H9 (cell line): ENCODE measurements at regions not wholly inside any gene's neighbourhood (a gene's known extent, or its start where the extent isn't known, plus 50 kb on each side); places are given as distances from the start of the nearest gene placed in this dataset.

Source experiments
- DNase-seq: peaks from one replicate; pipeline ENCODE4 v3.0.0-alpha.2; 2017
- H2AFZ ChIP-seq: one replicate; pipeline ENCODE4 v1.6.1; 2013; ENCODE audit warnings: mild to moderate bottlenecking, low read length, control low read depth, moderate library complexity
- H2AK5ac ChIP-seq: 2 replicates; pipeline ENCODE4 v1.6.1; 2013; ENCODE audit warnings: low read length, control low read depth, mixed read lengths; ENCODE audit not compliant: insufficient read length
- H2BK120ac ChIP-seq: one replicate; pipeline ENCODE4 v1.6.1; 2013; ENCODE audit warnings: low read depth, mild to moderate bottlenecking, low read length, control low read depth, inconsistent platforms; ENCODE audit not compliant: poor library complexity, severe bottlenecking
- H2BK12ac ChIP-seq: 2 replicates; pipeline ENCODE4 v1.6.1; 2013; ENCODE audit warnings: low read length, control low read depth, mixed read lengths, low read depth; ENCODE audit not compliant: insufficient read length
- H2BK15ac ChIP-seq: 2 replicates; pipeline ENCODE4 v1.6.1; 2013; ENCODE audit warnings: low read depth, low read length, control low read depth
- H2BK20ac ChIP-seq: one replicate; pipeline ENCODE4 v1.6.1; 2013; ENCODE audit warnings: low read depth, mild to moderate bottlenecking, low read length, control low read depth, inconsistent platforms; ENCODE audit not compliant: poor library complexity, severe bottlenecking
- H2BK5ac ChIP-seq: 2 replicates; pipeline ENCODE4 v1.6.1; 2013; ENCODE audit warnings: low read length, control low read depth, mixed read lengths; ENCODE audit not compliant: insufficient read length
- H3K14ac ChIP-seq: 2 replicates; pipeline ENCODE4 v1.6.1; 2013; ENCODE audit warnings: low read length, control low read depth; ENCODE audit not compliant: insufficient read depth
- H3K18ac ChIP-seq: 2 replicates; pipeline ENCODE4 v1.6.1; 2013; ENCODE audit warnings: low read depth, mild to moderate bottlenecking, mixed read lengths, low read length, control low read depth; ENCODE audit not compliant: insufficient read length
- H3K23ac ChIP-seq: 2 replicates; pipeline ENCODE4 v1.6.1; 2013; ENCODE audit warnings: low read length, control low read depth, mixed read lengths, low read depth; ENCODE audit not compliant: insufficient read length
- H3K23me2 ChIP-seq: 2 replicates; pipeline ENCODE4 v1.6.1; 2013; ENCODE audit warnings: low read depth, mild to moderate bottlenecking, mixed read lengths, low read length, control low read depth; ENCODE audit not compliant: insufficient read length, poor library complexity, severe bottlenecking
- H3K27ac ChIP-seq: 2 replicates; pipeline ENCODE4 v1.5.1; 2013; ENCODE audit warnings: low read length, control low read depth, mixed read lengths, low read depth; ENCODE audit not compliant: insufficient read length
- H3K27me3 ChIP-seq: 2 replicates; pipeline ENCODE4 v1.6.1; 2013; ENCODE audit warnings: low read length, control low read depth, inconsistent platforms; ENCODE audit not compliant: insufficient read depth
- H3K4ac ChIP-seq: 2 replicates; pipeline ENCODE4 v1.6.1; 2013; ENCODE audit warnings: low read depth, mild to moderate bottlenecking, control low read depth, inconsistent platforms, low read length, moderate library complexity
- H3K4me1 ChIP-seq: 2 replicates; pipeline ENCODE4 v1.6.1; 2013; ENCODE audit warnings: low read length, control low read depth, inconsistent platforms; ENCODE audit not compliant: insufficient read depth
- H3K4me2 ChIP-seq: 2 replicates; pipeline ENCODE4 v1.6.1; 2013; ENCODE audit warnings: low read length, control low read depth, mixed read lengths; ENCODE audit not compliant: insufficient read length, insufficient read depth
- H3K56ac ChIP-seq: 2 replicates; pipeline ENCODE4 v1.6.1; 2013; ENCODE audit warnings: low read depth, mild to moderate bottlenecking, mixed read lengths, low read length, control low read depth; ENCODE audit not compliant: insufficient read length
- H3K79me1 ChIP-seq: 2 replicates; pipeline ENCODE4 v1.6.1; 2013; ENCODE audit warnings: low read depth, mild to moderate bottlenecking, moderate library complexity, low read length, control low read depth, inconsistent platforms; ENCODE audit not compliant: insufficient read depth, poor library complexity, severe bottlenecking
- H3K79me2 ChIP-seq: 2 replicates; pipeline ENCODE4 v1.6.1; 2013; ENCODE audit warnings: low read length, control low read depth, inconsistent platforms; ENCODE audit not compliant: insufficient read depth
- H3K9ac ChIP-seq: 2 replicates; pipeline ENCODE4 v1.6.1; 2013; ENCODE audit warnings: low read length, control low read depth, mixed read lengths; ENCODE audit not compliant: insufficient read length; ENCODE audit errors: extremely low read depth
- H3K9me3 ChIP-seq: one replicate; pipeline ENCODE4 v1.6.1; 2013; ENCODE audit warnings: low read depth, low read length, inconsistent platforms; ENCODE audit not compliant: control insufficient read depth
- H3T11ph ChIP-seq: one replicate; pipeline ENCODE4 v1.6.1; 2013; ENCODE audit warnings: mild to moderate bottlenecking, low read length, control low read depth, inconsistent platforms
- H4K20me1 ChIP-seq: one replicate; pipeline ENCODE4 v1.6.1; 2013; ENCODE audit not compliant: control insufficient read depth, insufficient read length, insufficient read depth
- H4K5ac ChIP-seq: 2 replicates; pipeline ENCODE4 v1.6.1; 2013; ENCODE audit warnings: low read depth, mild to moderate bottlenecking, mixed read lengths, low read length, control low read depth; ENCODE audit not compliant: insufficient read length
- H4K8ac ChIP-seq: replicated peaks from 2 replicates; pipeline ENCODE4 v1.6.1; 2013; ENCODE audit warnings: low read length, control low read depth, mixed read lengths, low read depth; ENCODE audit not compliant: insufficient read length
- H4K91ac ChIP-seq: 2 replicates; pipeline ENCODE4 v1.6.1; 2013; ENCODE audit warnings: low read depth, mild to moderate bottlenecking, moderate library complexity, mixed read lengths, low read length, control low read depth; ENCODE audit not compliant: insufficient read length
- H3K27ac Mint-ChIP-seq, 3 experiments: 2 replicates in 2 of 3; 3 replicates in 1 of 3; pipeline ENCODE4 v1.8.0; 2020 to 2021; ENCODE audit warnings: mixed read lengths in 3 of 3, mild to moderate bottlenecking in 1 of 3, moderate library complexity in 1 of 3
- H3K27me3 Mint-ChIP-seq: 2 replicates; pipeline ENCODE4 v1.8.0; 2021; ENCODE audit warnings: low read depth, mild to moderate bottlenecking, moderate library complexity, mixed read lengths
- H3K36me3 Mint-ChIP-seq, 3 experiments: 2 replicates in 2 of 3; 3 replicates in 1 of 3; pipeline ENCODE4 v1.8.0; 2020 to 2021; ENCODE audit warnings: low read depth in 3 of 3, mixed read lengths in 3 of 3; ENCODE audit not compliant: insufficient read depth in 1 of 3
- H3K4me1 Mint-ChIP-seq, 2 experiments: 2 replicates each; pipeline ENCODE4 v1.8.0; 2020; ENCODE audit warnings: mixed read lengths in 2 of 2
- H3K4me3 Mint-ChIP-seq, 2 experiments: 2 replicates in 1 of 2; 3 replicates in 1 of 2; pipeline ENCODE4 v1.8.0; 2020 to 2021; ENCODE audit warnings: mild to moderate bottlenecking in 2 of 2, mixed read lengths in 2 of 2, moderate library complexity in 1 of 2
- H3K9me3 Mint-ChIP-seq, 2 experiments: 2 replicates in 1 of 2; 3 replicates in 1 of 2; pipeline ENCODE4 v1.8.0; 2020; ENCODE audit warnings: mild to moderate bottlenecking in 2 of 2, mixed read lengths in 2 of 2, moderate library complexity in 1 of 2
- WGBS: extraction: QIAGEN DNeasy Blood & Tissue Kit; methylation state at CpG from one replicate; pipeline ENCODE4 v1.1.7; 2013; ENCODE audit warnings: missing lambda C conversion rate, low lambda C conversion rate, mixed read lengths; ENCODE audit not compliant: insufficient read length; ENCODE audit errors: extremely low coverage; 5-methylcytosine and 5-hydroxymethylcytosine counted together
- TF ChIP-seq, protein P1 (sequence below): fragments of 200-600 bp; sonication (generic); conservative IDR thresholded peaks from 3 replicates; pipeline ENCODE4 v1.8.0; 2021; ENCODE audit warnings: antibody characterized with exemption, mild to moderate bottlenecking

- Histone ChIP-seq H2AFZ (no peak overlapping the region), H3K79me2 (no peaks in the 10 kb centered on the region), H4K91ac (no peak overlapping the region), H3K4ac (no peak overlapping the region), H3K4me2 (no peak overlapping the region), H3K27ac (no peak overlapping the region), H3K4me1 (no peaks in the 10 kb centered on the region), H3K9ac (no peak overlapping the region), H3K79me1 (no peaks in the 10 kb centered on the region), H2BK15ac (no peak overlapping the region), H2BK20ac (no peak overlapping the region), H3T11ph (no peak overlapping the region), H2BK120ac (no peak overlapping the region), H3K27me3 (no peaks in the 10 kb centered on the region), H2BK5ac (no peak overlapping the region), H3K56ac (no peak overlapping the region), H3K14ac (no peak overlapping the region), H2AK5ac (no peak overlapping the region), H3K23me2 (no peaks in the 10 kb centered on the region), H2BK12ac (no peak overlapping the region), H3K23ac (no peak overlapping the region), H3K9me3 (no peaks in the 10 kb centered on the region), H4K20me1 (no peaks in the 10 kb centered on the region), H4K5ac (no peak overlapping the region), H4K8ac (no peak overlapping the region), H3K18ac (no peak overlapping the region)
- peaks cover 0 to 4% of the 10 kb centered on the region in 2 experiments; a peak in 2 of 4 replicates for H3K4me1 Mint-ChIP-seq
- H3K36me3 Mint-ChIP-seq = no peaks in the 10 kb centered on the region; a peak in 1 of 7 replicates
- H3K9me3 Mint-ChIP-seq = no peaks in the 10 kb centered on the region
- H3K27me3 Mint-ChIP-seq = peaks cover 3% of the 10 kb centered on the region; the same call in 1 of the 2 replicates
- no CpG with 5 or more reads among the region's 11 CpGs for WGBS
- H3K27ac Mint-ChIP-seq = no peak overlapping the region
- no peak overlapping the region for H3K4me3 Mint-ChIP-seq
- DNase-seq = no peak
- TF ChIP-seq, protein P1, sequence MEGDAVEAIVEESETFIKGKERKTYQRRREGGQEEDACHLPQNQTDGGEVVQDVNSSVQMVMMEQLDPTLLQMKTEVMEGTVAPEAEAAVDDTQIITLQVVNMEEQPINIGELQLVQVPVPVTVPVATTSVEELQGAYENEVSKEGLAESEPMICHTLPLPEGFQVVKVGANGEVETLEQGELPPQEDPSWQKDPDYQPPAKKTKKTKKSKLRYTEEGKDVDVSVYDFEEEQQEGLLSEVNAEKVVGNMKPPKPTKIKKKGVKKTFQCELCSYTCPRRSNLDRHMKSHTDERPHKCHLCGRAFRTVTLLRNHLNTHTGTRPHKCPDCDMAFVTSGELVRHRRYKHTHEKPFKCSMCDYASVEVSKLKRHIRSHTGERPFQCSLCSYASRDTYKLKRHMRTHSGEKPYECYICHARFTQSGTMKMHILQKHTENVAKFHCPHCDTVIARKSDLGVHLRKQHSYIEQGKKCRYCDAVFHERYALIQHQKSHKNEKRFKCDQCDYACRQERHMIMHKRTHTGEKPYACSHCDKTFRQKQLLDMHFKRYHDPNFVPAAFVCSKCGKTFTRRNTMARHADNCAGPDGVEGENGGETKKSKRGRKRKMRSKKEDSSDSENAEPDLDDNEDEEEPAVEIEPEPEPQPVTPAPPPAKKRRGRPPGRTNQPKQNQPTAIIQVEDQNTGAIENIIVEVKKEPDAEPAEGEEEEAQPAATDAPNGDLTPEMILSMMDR = no peak
Observed at GRCh38 chr10:44008917-44009709, 360.4 kb upstream of the ZNF32 start.
